ENCODE measurements at regions not wholly inside any gene's neighbourhood (a gene's known extent, or its start where the extent isn't known, plus 50 kb on each side); places are given as distances from the start of the nearest gene placed in this dataset.

- no peak for DNase-seq (ENCODE audit: low read depth)
- H3K4me3 ChIP-seq (replicated peaks; ENCODE audit: low read depth, low read length) = no peak overlapping the region
- TF ChIP-seq CTCF (IDR thresholded peaks at IDR 0.05; ENCODE audit: low read length, missing control alignments) = no peak
These were observed 169.9 kb upstream of the CSF3R start for GRCh38 chr1:36652586-36652985.

DNA sequence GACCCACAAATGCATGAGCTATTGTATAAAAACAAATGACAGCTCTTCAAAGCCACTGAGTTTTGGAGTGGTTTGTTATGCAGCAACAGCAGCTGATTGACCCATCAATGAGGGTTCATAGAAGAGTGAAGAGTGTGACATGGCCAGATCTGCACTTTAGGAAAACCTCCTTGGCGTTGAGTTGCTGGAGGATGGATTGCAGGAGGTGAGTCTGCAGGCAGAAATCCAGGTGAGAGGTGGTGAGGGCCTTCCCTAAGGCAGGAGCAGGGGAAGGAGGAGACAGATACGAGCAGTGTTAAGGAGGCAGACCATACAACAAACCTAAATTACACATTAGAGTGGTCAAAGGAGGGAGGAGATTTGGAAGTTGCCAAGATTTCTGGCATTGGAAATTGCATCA is 169.3 kb upstream of the CSF3R start:
- no peak for TF ChIP-seq CTCF (IDR thresholded peaks at IDR 0.05; ENCODE audit: low read length, missing control alignments)
- H3K4me3 ChIP-seq (replicated peaks; ENCODE audit: low read depth, low read length) = no peak overlapping the region
- DNase-seq (ENCODE audit: low read depth) = no peak

- no peak overlapping the region for H3K4me3 ChIP-seq (replicated peaks; ENCODE audit: low read depth, low read length)
- no peak for TF ChIP-seq CTCF (IDR thresholded peaks at IDR 0.05; ENCODE audit: low read length, missing control alignments)
- DNase-seq (ENCODE audit: low read depth) = no peak
These were observed 168.6 kb upstream of the CSF3R start for GRCh38 chr1:36651176-36651910.

DNA sequence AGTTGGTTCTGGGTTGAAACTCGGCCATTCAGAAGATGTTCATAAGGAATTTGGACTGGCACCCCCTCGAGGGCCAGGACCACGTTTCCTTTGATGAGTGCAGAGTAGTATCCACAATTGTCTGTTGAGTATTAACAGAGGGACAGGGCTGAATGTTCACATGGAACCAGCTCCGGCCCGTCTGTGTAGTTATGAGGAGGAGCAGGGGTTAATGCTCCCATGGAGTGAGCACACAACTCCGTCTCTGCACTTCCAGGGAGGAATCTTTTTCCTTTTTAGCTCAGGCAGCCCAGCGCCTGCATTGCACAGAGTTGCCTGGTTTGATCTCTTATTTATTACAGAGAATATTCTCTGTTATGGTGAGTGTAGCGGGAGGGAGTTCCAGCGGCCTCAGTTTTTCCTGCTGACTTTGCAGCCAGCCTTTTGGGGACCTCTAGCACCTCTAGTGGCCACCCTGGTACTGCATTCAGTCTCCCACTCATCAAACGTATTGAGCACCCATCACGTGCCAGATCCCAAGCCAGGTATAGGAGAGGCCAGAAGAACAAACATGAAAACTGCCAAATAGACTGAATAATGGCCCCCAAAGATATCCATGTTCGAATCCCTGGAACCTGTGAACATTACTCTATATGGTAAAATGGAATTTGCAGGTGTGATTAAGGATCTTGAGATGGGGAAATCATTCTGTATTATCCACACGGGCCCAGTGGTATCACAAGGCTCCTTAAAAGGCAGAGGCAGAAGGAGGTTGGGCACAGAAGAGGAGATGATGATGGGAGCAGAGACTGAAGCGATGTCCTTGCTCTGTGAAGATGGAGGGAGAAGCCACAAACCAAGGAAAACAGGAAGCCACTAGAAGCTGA is 167.7 kb upstream of the CSF3R start:
- peak; percentile 55 for DNase-seq (ENCODE audit: low read depth)
- TF ChIP-seq CTCF (IDR thresholded peaks at IDR 0.05; ENCODE audit: low read length, missing control alignments) = peak; percentile 98
- no peak overlapping the region for H3K4me3 ChIP-seq (replicated peaks; ENCODE audit: low read depth, low read length)

DNA sequence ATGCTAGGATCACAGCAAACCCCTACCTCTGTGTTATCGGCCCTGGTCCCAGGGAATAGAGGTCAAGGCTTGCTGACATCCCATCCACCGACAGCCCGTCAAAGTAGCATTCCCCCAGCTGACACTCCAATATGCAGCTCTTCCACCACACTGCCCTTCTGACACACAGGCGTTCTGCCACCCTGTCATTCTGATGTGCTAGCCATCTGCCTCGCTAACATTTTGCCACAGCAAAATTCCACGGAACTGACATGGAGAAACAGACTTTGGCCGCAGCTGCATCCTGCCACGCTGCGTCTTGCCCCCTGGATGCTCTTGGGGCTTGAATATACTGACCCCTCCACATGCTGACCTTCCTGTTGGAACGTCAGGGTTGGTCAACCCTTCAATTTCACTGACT is 163.2 kb upstream of the CSF3R start:
- no peak for DNase-seq (ENCODE audit: low read depth)
- no peak for TF ChIP-seq CTCF (IDR thresholded peaks at IDR 0.05; ENCODE audit: low read length, missing control alignments)
- H3K4me3 ChIP-seq (replicated peaks; ENCODE audit: low read depth, low read length) = no peak overlapping the region

DNA sequence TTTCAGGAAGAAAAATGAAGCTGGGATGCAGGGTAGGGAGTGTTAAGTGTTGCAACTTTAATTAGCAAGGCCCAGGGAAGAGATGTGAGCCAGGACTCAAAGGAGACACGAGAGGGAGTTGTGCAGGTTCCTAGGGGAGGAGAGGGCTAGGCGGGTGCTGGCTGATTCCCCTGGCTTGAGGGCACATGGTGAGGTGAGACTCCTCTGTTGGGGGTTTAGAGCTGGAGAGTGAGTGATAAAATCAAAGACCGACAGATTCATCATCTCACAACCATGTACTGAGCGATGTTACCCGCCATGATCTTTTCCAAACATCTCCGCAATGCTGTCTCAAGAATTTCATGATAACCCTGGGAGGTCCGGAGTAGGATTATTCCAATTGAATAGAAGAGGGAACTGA is 161.8 kb upstream of the CSF3R start:
- no peak overlapping the region for H3K4me3 ChIP-seq (replicated peaks; ENCODE audit: low read depth, low read length)
- no peak for TF ChIP-seq CTCF (IDR thresholded peaks at IDR 0.05; ENCODE audit: low read length, missing control alignments)
- DNase-seq (ENCODE audit: low read depth) = no peak

Measured in fibroblast of pulmonary artery (primary cell).